ENCODE measurements at regions not wholly inside any gene's neighbourhood (a gene's known extent, or its start where the extent isn't known, plus 50 kb on each side); places are given as distances from the start of the nearest gene placed in this dataset.

GRCh38 chr10:125332548-125333208, 172.3 kb upstream of the CTBP2 start:
- no peaks in the 10 kb centered on the region for H3K4me1 Mint-ChIP-seq
- ChIA-PET CTCF (no interaction called here), POLR2A (no interaction called here)
- H4K20me1 ChIP-seq (ENCODE audit: control insufficient read depth, insufficient read depth, low read length, poor library complexity, severe bottlenecking) = no peaks in the 10 kb centered on the region
- H3K36me3 ChIP-seq (replicated peaks in 1 of 2; ENCODE audit: control extremely low read depth in 1 of 2, control insufficient read depth in 1 of 2, extremely low read depth in 1 of 2, insufficient read depth in 2 of 2, low read length in 1 of 2) = no peaks in the 10 kb centered on the region
- H3K27ac ChIP-seq (ENCODE audit: low read length in 2 of 2) = no peak overlapping the region
- peaks cover 0 to 6% (median 2%) of the 10 kb centered on the region in 4 experiments for H3K27me3 ChIP-seq (replicated peaks in 1 of 4; ENCODE audit: control extremely low read depth in 1 of 4, control insufficient read depth in 3 of 4, insufficient read depth in 4 of 4, low read length in 3 of 4)
- no peak overlapping the region for H3K27ac Mint-ChIP-seq
- intact Hi-C loops (cut with micrococcal nuclease) = no loop called here
- no peaks in the 10 kb centered on the region for H3K79me2 ChIP-seq (ENCODE audit: control insufficient read depth, insufficient read depth, low read length)
- H3K27me3 Mint-ChIP-seq = peaks cover 18% of the 10 kb centered on the region
- TF ChIP-seq EZH2 (IDR thresholded peaks at IDR 0.05; ENCODE audit: borderline replicate concordance, insufficient read depth, low read depth, low read length, poor library complexity, severe bottlenecking) = no peak
- TF ChIP-seq, protein P1, sequence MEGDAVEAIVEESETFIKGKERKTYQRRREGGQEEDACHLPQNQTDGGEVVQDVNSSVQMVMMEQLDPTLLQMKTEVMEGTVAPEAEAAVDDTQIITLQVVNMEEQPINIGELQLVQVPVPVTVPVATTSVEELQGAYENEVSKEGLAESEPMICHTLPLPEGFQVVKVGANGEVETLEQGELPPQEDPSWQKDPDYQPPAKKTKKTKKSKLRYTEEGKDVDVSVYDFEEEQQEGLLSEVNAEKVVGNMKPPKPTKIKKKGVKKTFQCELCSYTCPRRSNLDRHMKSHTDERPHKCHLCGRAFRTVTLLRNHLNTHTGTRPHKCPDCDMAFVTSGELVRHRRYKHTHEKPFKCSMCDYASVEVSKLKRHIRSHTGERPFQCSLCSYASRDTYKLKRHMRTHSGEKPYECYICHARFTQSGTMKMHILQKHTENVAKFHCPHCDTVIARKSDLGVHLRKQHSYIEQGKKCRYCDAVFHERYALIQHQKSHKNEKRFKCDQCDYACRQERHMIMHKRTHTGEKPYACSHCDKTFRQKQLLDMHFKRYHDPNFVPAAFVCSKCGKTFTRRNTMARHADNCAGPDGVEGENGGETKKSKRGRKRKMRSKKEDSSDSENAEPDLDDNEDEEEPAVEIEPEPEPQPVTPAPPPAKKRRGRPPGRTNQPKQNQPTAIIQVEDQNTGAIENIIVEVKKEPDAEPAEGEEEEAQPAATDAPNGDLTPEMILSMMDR (IDR thresholded peaks at IDR 0.05) = no peak
- DNase-seq (no peak), ATAC-seq (ENCODE audit: low read depth) (no peak)
- no peak overlapping the region for H3K4me3 Mint-ChIP-seq
- H3K9me3 ChIP-seq (ENCODE audit: control extremely low read depth in 1 of 3, control insufficient read depth in 2 of 3, insufficient read depth in 1 of 3, low read length in 2 of 3) = peaks cover 0 to 11% (median 0%) of the 10 kb centered on the region in 3 donors
- WGBS (ENCODE audit: insufficient coverage) = 92% methylated on average over 1 of the region's 6 CpGs
- H3K9ac ChIP-seq (ENCODE audit: low read length) = no peak overlapping the region
- H2AFZ ChIP-seq (ENCODE audit: insufficient read depth, low read depth, low read length, poor library complexity, severe bottlenecking) = no peak overlapping the region
- no peak overlapping the region for H3K4me2 ChIP-seq (replicated peaks; ENCODE audit: low read depth, low read length, poor library complexity, severe bottlenecking)
- no peaks in the 10 kb centered on the region for H3K9me3 Mint-ChIP-seq (ENCODE audit: insufficient read depth)
- H3K4me1 ChIP-seq (ENCODE audit: control insufficient read depth in 2 of 2, insufficient read depth in 2 of 2, low read length in 2 of 2) = no peaks in the 10 kb centered on the region
- no peak overlapping the region for H3K4me3 ChIP-seq (ENCODE audit: control extremely low read depth in 1 of 5, extremely low read depth in 1 of 5, insufficient read depth in 1 of 5, low read depth in 2 of 5, low read length in 4 of 5)

- no peaks in the 10 kb centered on the region for H3K36me3 ChIP-seq (replicated peaks in 1 of 2; ENCODE audit: control extremely low read depth in 1 of 2, control insufficient read depth in 1 of 2, extremely low read depth in 1 of 2, insufficient read depth in 2 of 2, low read length in 1 of 2)
- no peak overlapping the region for H2AFZ ChIP-seq (ENCODE audit: insufficient read depth, low read depth, low read length, poor library complexity, severe bottlenecking)
- H3K4me1 Mint-ChIP-seq = no peaks in the 10 kb centered on the region
- no peaks in the 10 kb centered on the region for H3K79me2 ChIP-seq (ENCODE audit: control insufficient read depth, insufficient read depth, low read length)
- POLR2A ChIA-PET = no interaction called here
- no peaks in the 10 kb centered on the region for H3K9me3 Mint-ChIP-seq (ENCODE audit: insufficient read depth)
- DNase-seq (no peak), ATAC-seq (ENCODE audit: low read depth) (no peak)
- H3K4me3 ChIP-seq (ENCODE audit: control extremely low read depth in 1 of 5, extremely low read depth in 1 of 5, insufficient read depth in 1 of 5, low read depth in 2 of 5, low read length in 4 of 5) = no peak overlapping the region
- no peak overlapping the region for H3K27ac Mint-ChIP-seq
- no peak overlapping the region for H3K9ac ChIP-seq (ENCODE audit: low read length)
- H3K9me3 ChIP-seq (ENCODE audit: control extremely low read depth in 1 of 3, control insufficient read depth in 2 of 3, insufficient read depth in 1 of 3, low read length in 2 of 3) = peaks cover 0 to 13% (median 0%) of the 10 kb centered on the region in 3 donors
- TF ChIP-seq, protein P1 (IDR thresholded peaks at IDR 0.05) = no peak
- no peak for TF ChIP-seq EZH2 (IDR thresholded peaks at IDR 0.05; ENCODE audit: borderline replicate concordance, insufficient read depth, low read depth, low read length, poor library complexity, severe bottlenecking)
- H3K4me1 ChIP-seq (ENCODE audit: control insufficient read depth in 2 of 2, insufficient read depth in 2 of 2, low read length in 2 of 2) = no peaks in the 10 kb centered on the region
- H3K27me3 Mint-ChIP-seq = peaks cover 15% of the 10 kb centered on the region
- WGBS (ENCODE audit: insufficient coverage) = 93% methylated on average over 5 of the region's 7 CpGs
- H3K4me3 Mint-ChIP-seq = no peak overlapping the region
- H3K27ac ChIP-seq (ENCODE audit: low read length in 2 of 2) = no peak overlapping the region
- intact Hi-C loops (cut with micrococcal nuclease) = no loop called here
- H3K4me2 ChIP-seq (replicated peaks; ENCODE audit: low read depth, low read length, poor library complexity, severe bottlenecking) = no peak overlapping the region
- H4K20me1 ChIP-seq (ENCODE audit: control insufficient read depth, insufficient read depth, low read length, poor library complexity, severe bottlenecking) = no peaks in the 10 kb centered on the region
- CTCF ChIA-PET = no interaction called here
- H3K27me3 ChIP-seq (replicated peaks in 1 of 4; ENCODE audit: control extremely low read depth in 1 of 4, control insufficient read depth in 3 of 4, insufficient read depth in 4 of 4, low read length in 3 of 4) = peaks cover 0 to 6% (median 2%) of the 10 kb centered on the region in 4 experiments
These were observed 170.7 kb upstream of the CTBP2 start for GRCh38 chr10:125331056-125331455.

All from B cell (primary cell).